ENCODE measurements at regions not wholly inside any gene's neighbourhood (a gene's known extent, or its start where the extent isn't known, plus 50 kb on each side); places are given as distances from the start of the nearest gene placed in this dataset.

GRCh38 chr9:91042024-91042423, 240.4 kb downstream of the SYK start:
- TF ChIP-seq POLR2AphosphoS5 (IDR thresholded peaks at IDR 0.05; ENCODE audit: low read depth, low read length) (no peak), EP300 (IDR thresholded peaks at IDR 0.05; ENCODE audit: borderline replicate concordance in 1 of 2, low read depth in 2 of 2, low read length in 2 of 2) (no peak), CTCF (IDR thresholded peaks at IDR 0.05; ENCODE audit: control extremely low read depth in 1 of 3, insufficient read depth in 1 of 3, low read depth in 1 of 3, low read length in 3 of 3) (no peak), RAD21 (IDR thresholded peaks at IDR 0.05 in 1 of 2, conservative IDR thresholded peaks at IDR 0.05 in 1 of 2; ENCODE audit: low read depth in 2 of 2, low read length in 2 of 2) (no peak), RNF2 (IDR thresholded peaks at IDR 0.05; ENCODE audit: borderline replicate concordance, low read depth, low read length, missing control alignments, poor library complexity, severe bottlenecking) (no peak), CEBPB (IDR thresholded peaks at IDR 0.05; ENCODE audit: low read depth, low read length) (no peak), POU5F1 (IDR thresholded peaks at IDR 0.05; ENCODE audit: low read depth, low read length) (no peak), SIRT6 (IDR thresholded peaks at IDR 0.05; ENCODE audit: low read length) (no peak), SP1 (IDR thresholded peaks at IDR 0.05; ENCODE audit: low read depth, low read length) (no peak), JUND (IDR thresholded peaks at IDR 0.05; ENCODE audit: low read length) (no peak), ATF3 (IDR thresholded peaks at IDR 0.05; ENCODE audit: insufficient read depth, low read depth, low read length) (no peak)
